RWPE1 (cell line): ENCODE measurements at regions not wholly inside any gene's neighbourhood (a gene's known extent, or its start where the extent isn't known, plus 50 kb on each side); places are given as distances from the start of the nearest gene placed in this dataset.

Experiments used
- CTCF ChIA-PET: fragments of 350-600 bp; sonication (Branson Sonifier 250); formaldehyde crosslinking; extraction: SDS; loops from one replicate; lab custom pipeline; 2021; lab: Yijun Ruan, JAX
- POLR2A ChIA-PET: fragments of 400-600 bp; formaldehyde crosslinking; extraction: SDS; loops from one replicate; lab custom pipeline; 2020; ENCODE audit warnings: antibody characterized with exemption; ENCODE audit not compliant: low non-redundant PET; lab: Yijun Ruan, JAX
- DNase-seq: peaks from one replicate; pipeline ENCODE4 v3.0.0; 2012; ENCODE audit warnings: low spot score
- H3K27ac ChIP-seq: fragments of 450-650 bp; 2 replicates; pipeline ENCODE4 v1.5.1; 2017
- CTCF ChIP-seq: fragments of 450-650 bp; conservative IDR thresholded peaks from 2 replicates; pipeline ENCODE4 v1.5.1; 2017; ENCODE audit warnings: low read depth, mild to moderate bottlenecking

DNA sequence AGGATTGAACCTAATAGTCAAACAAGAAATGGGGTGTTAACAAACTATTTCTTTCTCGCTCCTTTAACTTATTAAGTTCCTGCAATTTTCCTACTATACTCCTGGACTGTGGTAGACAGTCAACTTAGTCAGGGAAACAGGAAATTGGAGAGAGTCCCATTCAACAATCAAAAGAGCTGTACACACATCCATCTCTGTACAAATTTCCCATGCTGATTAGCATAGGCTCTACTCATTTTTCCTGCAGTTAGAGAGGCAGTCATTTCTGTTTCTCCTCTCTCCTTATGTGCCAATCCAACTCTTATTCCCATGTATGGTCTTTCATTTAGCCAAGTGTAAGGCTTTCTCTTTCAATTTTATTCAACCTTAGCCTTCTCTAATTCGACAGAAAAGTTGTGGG lies 1168.5 kb upstream of the FLRT2 start:
- TF ChIP-seq CTCF, result no peak
- H3K27ac ChIP-seq, result no peak overlapping the region
- CTCF ChIA-PET, result no interaction called here
- no peak for DNase-seq
- POLR2A ChIA-PET, result no interaction called here

- no peak for DNase-seq
- CTCF ChIA-PET, result no interaction called here
- H3K27ac ChIP-seq, result no peak overlapping the region
- POLR2A ChIA-PET, result no interaction called here
- TF ChIP-seq CTCF, result no peak
Measured at GRCh38 chr14:84375235-84375634, 1154.7 kb upstream of the FLRT2 start.

DNA sequence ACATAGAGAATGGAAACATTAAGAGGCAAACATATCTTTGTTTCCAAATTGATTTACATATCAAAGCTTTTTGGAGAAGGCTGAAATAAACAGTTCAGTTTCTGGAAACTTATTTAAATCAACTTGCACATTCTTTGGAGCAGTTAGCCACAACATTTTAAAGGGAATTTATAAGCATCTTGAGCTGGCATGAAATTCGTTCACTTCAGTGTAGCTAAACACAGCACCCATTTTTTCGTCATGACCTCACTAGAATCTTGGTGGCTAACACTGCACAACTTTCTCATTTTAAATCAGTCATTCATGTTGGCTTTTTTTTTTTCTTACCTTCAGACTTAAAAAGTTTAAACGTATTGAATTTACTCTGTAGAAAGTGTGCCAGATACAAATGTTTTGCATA lies 1139.9 kb upstream of the FLRT2 start:
- ChIA-PET POLR2A (no interaction called here), CTCF (interaction anchor here (0.7 kb wide), 1 partner anchor 715 kb away, joined by 5 read pairs; no protein-coding TSS in a partner anchor)
- no peak for TF ChIP-seq CTCF
- no peak for DNase-seq
- no peak overlapping the region for H3K27ac ChIP-seq

DNA sequence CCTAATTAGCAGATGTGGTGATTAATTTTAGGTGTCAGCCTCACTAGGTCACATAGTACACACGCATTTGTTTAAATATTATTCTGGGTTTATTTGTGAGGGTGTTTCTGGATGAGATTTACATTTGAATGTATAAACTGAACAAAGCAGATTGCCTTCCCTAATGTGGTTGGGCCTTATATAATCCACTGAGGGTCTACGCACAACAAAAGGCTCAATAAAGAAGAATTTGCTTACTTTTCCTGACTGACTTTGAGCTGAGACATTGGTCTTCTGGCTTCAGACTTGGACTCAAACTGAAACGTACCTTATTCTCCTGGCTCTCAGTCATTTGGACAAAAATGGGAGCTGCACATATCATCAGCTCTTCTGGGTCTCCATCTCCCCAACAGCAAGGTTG lies 1132.3 kb upstream of the FLRT2 start:
- CTCF ChIA-PET, result interaction anchor here (0.6 kb wide), 1 partner anchor 1473 kb away, joined by 3 read pairs; no protein-coding TSS in a partner anchor
- no peak for DNase-seq

GRCh38 chr14:84399296-84399910 lies 1130.5 kb upstream of the FLRT2 start:
- no peak for DNase-seq
- ChIA-PET POLR2A (no interaction called here), CTCF (no interaction called here)
- TF ChIP-seq CTCF, result no peak
- H3K27ac ChIP-seq, result no peak overlapping the region

More for the DNA sequence above, 1132.3 kb upstream of the FLRT2 start:
- no peak for TF ChIP-seq CTCF
- POLR2A ChIA-PET, result no interaction called here
- no peak overlapping the region for H3K27ac ChIP-seq

DNA sequence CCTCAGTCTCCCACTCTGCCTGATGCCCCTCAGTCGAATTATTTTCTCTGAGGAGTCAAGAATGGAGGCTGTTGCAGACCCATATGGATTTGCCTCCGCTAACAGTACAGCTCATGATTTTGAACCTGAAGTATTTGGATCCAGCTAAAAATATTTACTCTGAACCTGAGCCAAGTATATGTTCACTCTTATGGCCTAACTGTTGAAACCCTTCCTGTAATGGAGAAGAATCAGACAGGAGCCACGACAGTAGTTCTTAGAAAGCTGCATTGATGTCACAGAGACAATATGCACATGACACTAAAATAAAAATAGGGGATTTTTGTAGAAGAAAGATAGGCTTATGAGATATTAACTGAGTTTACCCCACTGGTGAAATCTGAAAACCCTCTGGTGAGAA lies 1128.3 kb upstream of the FLRT2 start:
- POLR2A ChIA-PET, result no interaction called here
- no peak for TF ChIP-seq CTCF
- CTCF ChIA-PET, result no interaction called here
- no peak for DNase-seq
- no peak overlapping the region for H3K27ac ChIP-seq

DNA sequence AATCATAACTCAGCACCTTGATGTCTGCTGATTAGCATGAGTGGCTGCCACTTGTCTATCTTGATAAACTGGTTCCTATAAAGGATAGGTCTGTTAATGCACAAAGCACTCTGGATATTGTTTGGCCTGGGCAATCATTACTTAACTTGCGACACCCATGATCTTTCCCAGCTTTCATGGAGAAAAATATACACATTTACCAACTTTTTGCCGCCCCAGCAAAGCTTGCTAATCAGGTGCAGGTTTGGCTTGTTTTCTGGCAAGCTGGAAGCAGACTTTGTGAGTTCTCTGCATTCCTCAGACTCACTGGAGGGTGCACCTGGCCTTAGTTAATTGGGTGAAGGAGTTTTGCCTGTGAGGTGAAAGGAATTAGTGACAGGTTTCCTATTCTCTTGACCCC lies 1126.4 kb upstream of the FLRT2 start:
- no peak for TF ChIP-seq CTCF
- POLR2A ChIA-PET, result no interaction called here
- CTCF ChIA-PET, result no interaction called here
- H3K27ac ChIP-seq, result no peak overlapping the region
- no peak for DNase-seq
